Endodermal cell (in vitro differentiated cells): ENCODE measurements at regions not wholly inside any gene's neighbourhood (a gene's known extent, or its start where the extent isn't known, plus 50 kb on each side); places are given as distances from the start of the nearest gene placed in this dataset.

Source experiments
- DNase-seq: peaks from one replicate; pipeline ENCODE4 v3.0.0-alpha.2; 2017
- H3K27ac ChIP-seq: 2 replicates; pipeline ENCODE4 v1.5.1; 2013; ENCODE audit warnings: mild to moderate bottlenecking, low read depth, low read length, moderate library complexity
- H3K27me3 ChIP-seq: 2 replicates; pipeline ENCODE4 v1.6.1; 2013; ENCODE audit warnings: mild to moderate bottlenecking, low read length, moderate library complexity; ENCODE audit not compliant: insufficient read depth, control insufficient read depth, poor library complexity, severe bottlenecking
- H3K36me3 ChIP-seq: 2 replicates; pipeline ENCODE4 v1.7.0; 2013; ENCODE audit warnings: mild to moderate bottlenecking, low read length, moderate library complexity; ENCODE audit not compliant: control insufficient read depth, insufficient read depth
- H3K4me1 ChIP-seq: one replicate; pipeline ENCODE4 v1.7.0; 2013; ENCODE audit warnings: low read length; ENCODE audit not compliant: control insufficient read depth, insufficient read depth
- H3K4me3 ChIP-seq: 2 replicates; pipeline ENCODE4 v1.5.1; 2013; ENCODE audit warnings: mild to moderate bottlenecking, low read length, moderate library complexity
- H3K9ac ChIP-seq: 2 replicates; pipeline ENCODE4 v1.6.1; 2013; ENCODE audit warnings: mild to moderate bottlenecking, low read length, moderate library complexity; ENCODE audit not compliant: poor library complexity, severe bottlenecking; ENCODE audit errors: extremely low read depth
- H3K9me3 ChIP-seq: 2 replicates; pipeline ENCODE4 v1.6.1; 2013; ENCODE audit warnings: mild to moderate bottlenecking, low read length, moderate library complexity; ENCODE audit not compliant: control insufficient read depth
- H3K27ac Mint-ChIP-seq: 2 replicates; pipeline ENCODE4 v1.8.0; 2020; ENCODE audit warnings: mixed read lengths
- H3K27me3 Mint-ChIP-seq: 2 replicates; pipeline ENCODE4 v1.8.0; 2021; ENCODE audit warnings: mild to moderate bottlenecking, mixed read lengths; ENCODE audit not compliant: insufficient read depth
- H3K36me3 Mint-ChIP-seq: 2 replicates; pipeline ENCODE4 v1.8.0; 2020; ENCODE audit warnings: low read depth, mixed read lengths
- H3K4me1 Mint-ChIP-seq: 2 replicates; pipeline ENCODE4 v1.8.0; 2020; ENCODE audit warnings: mixed read lengths
- H3K4me3 Mint-ChIP-seq: 2 replicates; pipeline ENCODE4 v1.8.0; 2020; ENCODE audit warnings: mild to moderate bottlenecking, moderate library complexity, mixed read lengths
- H3K9me3 Mint-ChIP-seq: 2 replicates; pipeline ENCODE4 v1.8.0; 2020; ENCODE audit warnings: mild to moderate bottlenecking, mixed read lengths
- CTCF ChIP-seq: fragments of 200-600 bp; sonication (generic); conservative IDR thresholded peaks from 2 replicates; pipeline ENCODE4 v1.5.0; 2021; ENCODE audit warnings: antibody characterized with exemption, mild to moderate bottlenecking
- WGBS, 2 experiments: methylation state at CpG; one replicate each; pipeline versions ENCODE4 v1.1.5 to v1.1.7; 2013; ENCODE audit warnings: missing lambda C conversion rate in 2 of 2, mixed read lengths in 1 of 2; ENCODE audit not compliant: insufficient coverage in 1 of 2, insufficient read length in 1 of 2; 5-methylcytosine and 5-hydroxymethylcytosine counted together

DNA sequence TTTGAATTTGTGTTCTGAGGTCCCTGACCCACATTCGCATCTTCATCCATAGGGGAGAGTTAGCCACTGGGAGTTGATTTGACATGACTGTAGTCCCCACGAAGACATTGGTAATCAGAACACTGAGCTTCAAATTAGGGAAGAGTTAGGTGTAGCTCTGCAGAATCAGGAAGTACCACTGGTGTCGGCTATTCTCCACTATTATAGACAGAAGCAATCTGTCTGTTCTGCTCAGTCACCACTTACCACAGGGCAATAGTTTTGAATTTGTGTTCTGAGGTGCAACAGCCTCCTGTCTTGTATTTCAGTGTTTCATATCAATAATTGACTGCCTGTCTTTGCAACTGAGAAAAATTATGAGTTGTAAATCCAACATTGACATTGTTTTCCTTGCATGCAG lies 407.6 kb downstream of the LRFN5 start:
- Mint-ChIP-seq H3K4me3 (no peak overlapping the region), H3K27ac (no peak overlapping the region), H3K4me1 (no peaks in the 10 kb centered on the region), H3K9me3 (no peaks in the 10 kb centered on the region), H3K36me3 (no peaks in the 10 kb centered on the region), H3K27me3 (no peaks in the 10 kb centered on the region)
- Histone ChIP-seq H3K27ac (no peak overlapping the region), H3K9ac (no peak overlapping the region), H3K9me3 (no peaks in the 10 kb centered on the region), H3K4me1 (no peaks in the 10 kb centered on the region), H3K27me3 (no peaks in the 10 kb centered on the region), H3K36me3 (no peaks in the 10 kb centered on the region), H3K4me3 (no peak overlapping the region)
- TF ChIP-seq CTCF = no peak
- DNase-seq = no peak
- 75 to 80% methylated on average over 2 to 3 of the region's 3 CpGs for WGBS, 2 experiments

DNA sequence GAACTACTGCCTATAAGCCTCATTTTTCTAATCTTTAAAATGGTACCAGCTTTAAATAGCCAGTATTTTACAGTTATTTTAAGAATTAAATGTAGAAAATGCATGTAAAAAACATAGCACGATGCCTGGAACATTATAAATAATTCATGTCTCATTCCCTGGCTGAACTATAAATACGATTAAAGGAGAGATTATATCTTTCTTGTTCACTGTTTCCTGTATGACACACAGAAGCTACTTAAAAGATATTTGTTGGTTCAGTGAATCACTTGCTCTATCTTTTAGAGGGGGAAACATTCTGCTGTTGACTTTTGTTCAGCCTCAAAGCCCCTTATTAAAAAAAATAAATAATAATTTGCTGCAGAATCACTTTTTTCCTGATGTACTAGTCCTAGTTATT lies 406.9 kb downstream of the LRFN5 start:
- Histone ChIP-seq H3K27me3 (no peaks in the 10 kb centered on the region), H3K4me3 (no peak overlapping the region), H3K4me1 (no peaks in the 10 kb centered on the region), H3K27ac (no peak overlapping the region), H3K9me3 (no peaks in the 10 kb centered on the region), H3K9ac (no peak overlapping the region), H3K36me3 (no peaks in the 10 kb centered on the region)
- DNase-seq = no peak
- Mint-ChIP-seq H3K4me1 (no peaks in the 10 kb centered on the region), H3K36me3 (no peaks in the 10 kb centered on the region), H3K27ac (no peak overlapping the region), H3K9me3 (no peaks in the 10 kb centered on the region), H3K27me3 (no peaks in the 10 kb centered on the region), H3K4me3 (no peak overlapping the region)
- WGBS, 2 experiments = 100% methylated on average over 2 of the region's 2 CpGs; no CpG with 5 or more reads in 1 of the 2 experiments
- no peak for TF ChIP-seq CTCF

DNA sequence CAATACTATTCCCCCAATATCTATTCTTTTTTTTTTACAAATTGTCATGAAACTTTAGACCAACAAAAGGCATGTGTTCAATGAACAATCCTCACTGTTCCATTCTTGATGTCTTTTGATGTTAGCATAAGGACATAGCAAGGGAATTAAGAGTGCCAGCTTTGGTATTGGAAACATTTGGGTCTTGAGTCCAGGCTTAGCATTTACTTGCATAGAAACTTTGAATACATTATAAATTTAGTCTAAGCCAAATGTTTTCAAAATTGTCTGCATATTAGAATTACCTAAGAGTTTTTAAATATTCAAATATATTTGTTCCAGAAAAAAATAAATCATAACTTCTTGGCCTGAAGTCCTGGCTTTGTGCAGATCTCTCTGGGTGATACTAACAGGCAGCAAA lies 406.5 kb downstream of the LRFN5 start:
- Mint-ChIP-seq H3K36me3 (no peaks in the 10 kb centered on the region), H3K4me3 (no peak overlapping the region), H3K9me3 (no peaks in the 10 kb centered on the region), H3K27ac (no peak overlapping the region), H3K27me3 (no peaks in the 10 kb centered on the region), H3K4me1 (no peaks in the 10 kb centered on the region)
- H3K36me3 ChIP-seq = no peaks in the 10 kb centered on the region
- no peak overlapping the region for H3K27ac ChIP-seq
- H3K4me3 ChIP-seq = no peak overlapping the region
- DNase-seq = no peak
- no peaks in the 10 kb centered on the region for H3K9me3 ChIP-seq
- no peak overlapping the region for H3K9ac ChIP-seq
- TF ChIP-seq CTCF = no peak
- H3K27me3 ChIP-seq = no peaks in the 10 kb centered on the region
- no peaks in the 10 kb centered on the region for H3K4me1 ChIP-seq
